ENCODE measurements at regions not wholly inside any gene's neighbourhood (a gene's known extent, or its start where the extent isn't known, plus 50 kb on each side); places are given as distances from the start of the nearest gene placed in this dataset.

GRCh38 chr20:12111431-12112088, 193.9 kb downstream of the BTBD3 start:
- TF ChIP-seq, protein P1, sequence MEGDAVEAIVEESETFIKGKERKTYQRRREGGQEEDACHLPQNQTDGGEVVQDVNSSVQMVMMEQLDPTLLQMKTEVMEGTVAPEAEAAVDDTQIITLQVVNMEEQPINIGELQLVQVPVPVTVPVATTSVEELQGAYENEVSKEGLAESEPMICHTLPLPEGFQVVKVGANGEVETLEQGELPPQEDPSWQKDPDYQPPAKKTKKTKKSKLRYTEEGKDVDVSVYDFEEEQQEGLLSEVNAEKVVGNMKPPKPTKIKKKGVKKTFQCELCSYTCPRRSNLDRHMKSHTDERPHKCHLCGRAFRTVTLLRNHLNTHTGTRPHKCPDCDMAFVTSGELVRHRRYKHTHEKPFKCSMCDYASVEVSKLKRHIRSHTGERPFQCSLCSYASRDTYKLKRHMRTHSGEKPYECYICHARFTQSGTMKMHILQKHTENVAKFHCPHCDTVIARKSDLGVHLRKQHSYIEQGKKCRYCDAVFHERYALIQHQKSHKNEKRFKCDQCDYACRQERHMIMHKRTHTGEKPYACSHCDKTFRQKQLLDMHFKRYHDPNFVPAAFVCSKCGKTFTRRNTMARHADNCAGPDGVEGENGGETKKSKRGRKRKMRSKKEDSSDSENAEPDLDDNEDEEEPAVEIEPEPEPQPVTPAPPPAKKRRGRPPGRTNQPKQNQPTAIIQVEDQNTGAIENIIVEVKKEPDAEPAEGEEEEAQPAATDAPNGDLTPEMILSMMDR (IDR thresholded peaks at IDR 0.05): no peak
- TF ChIP-seq POLR2A (IDR thresholded peaks at IDR 0.05): no peak
